ENCODE measurements at regions not wholly inside any gene's neighbourhood (a gene's known extent, or its start where the extent isn't known, plus 50 kb on each side); places are given as distances from the start of the nearest gene placed in this dataset.

DNA sequence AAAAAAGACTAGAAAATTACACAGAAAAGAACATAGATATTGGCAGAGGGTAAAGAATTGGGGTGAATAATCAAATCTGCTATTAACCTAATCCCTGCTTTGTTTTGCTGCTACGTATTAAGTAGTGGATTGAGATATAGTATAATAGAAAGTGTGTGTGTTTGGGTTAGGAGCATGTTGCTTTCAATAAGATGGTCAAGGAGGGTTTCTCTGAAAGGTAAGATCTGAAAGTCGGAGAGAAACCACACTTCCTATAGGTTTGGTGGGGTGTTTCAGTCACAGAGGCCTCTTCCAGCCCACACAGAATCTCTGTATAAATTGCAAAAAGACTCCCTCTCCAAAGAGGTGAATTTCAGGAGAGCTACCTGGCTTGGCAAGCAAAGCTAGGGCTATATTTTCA, 345.7 kb upstream of the SATB1 start:
- in situ Hi-C loops (cut with MboI; ENCODE audit: low sequenced_read_pairs, unreplicated experiment) = no loop called here
- TF ChIP-seq, protein P1, sequence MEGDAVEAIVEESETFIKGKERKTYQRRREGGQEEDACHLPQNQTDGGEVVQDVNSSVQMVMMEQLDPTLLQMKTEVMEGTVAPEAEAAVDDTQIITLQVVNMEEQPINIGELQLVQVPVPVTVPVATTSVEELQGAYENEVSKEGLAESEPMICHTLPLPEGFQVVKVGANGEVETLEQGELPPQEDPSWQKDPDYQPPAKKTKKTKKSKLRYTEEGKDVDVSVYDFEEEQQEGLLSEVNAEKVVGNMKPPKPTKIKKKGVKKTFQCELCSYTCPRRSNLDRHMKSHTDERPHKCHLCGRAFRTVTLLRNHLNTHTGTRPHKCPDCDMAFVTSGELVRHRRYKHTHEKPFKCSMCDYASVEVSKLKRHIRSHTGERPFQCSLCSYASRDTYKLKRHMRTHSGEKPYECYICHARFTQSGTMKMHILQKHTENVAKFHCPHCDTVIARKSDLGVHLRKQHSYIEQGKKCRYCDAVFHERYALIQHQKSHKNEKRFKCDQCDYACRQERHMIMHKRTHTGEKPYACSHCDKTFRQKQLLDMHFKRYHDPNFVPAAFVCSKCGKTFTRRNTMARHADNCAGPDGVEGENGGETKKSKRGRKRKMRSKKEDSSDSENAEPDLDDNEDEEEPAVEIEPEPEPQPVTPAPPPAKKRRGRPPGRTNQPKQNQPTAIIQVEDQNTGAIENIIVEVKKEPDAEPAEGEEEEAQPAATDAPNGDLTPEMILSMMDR (IDR thresholded peaks at IDR 0.05; ENCODE audit: borderline replicate concordance, control extremely low read depth, extremely low read depth, insufficient read depth, missing control alignments) = no peak
- DNase-seq (ENCODE audit: low spot score) = no peak

DNA sequence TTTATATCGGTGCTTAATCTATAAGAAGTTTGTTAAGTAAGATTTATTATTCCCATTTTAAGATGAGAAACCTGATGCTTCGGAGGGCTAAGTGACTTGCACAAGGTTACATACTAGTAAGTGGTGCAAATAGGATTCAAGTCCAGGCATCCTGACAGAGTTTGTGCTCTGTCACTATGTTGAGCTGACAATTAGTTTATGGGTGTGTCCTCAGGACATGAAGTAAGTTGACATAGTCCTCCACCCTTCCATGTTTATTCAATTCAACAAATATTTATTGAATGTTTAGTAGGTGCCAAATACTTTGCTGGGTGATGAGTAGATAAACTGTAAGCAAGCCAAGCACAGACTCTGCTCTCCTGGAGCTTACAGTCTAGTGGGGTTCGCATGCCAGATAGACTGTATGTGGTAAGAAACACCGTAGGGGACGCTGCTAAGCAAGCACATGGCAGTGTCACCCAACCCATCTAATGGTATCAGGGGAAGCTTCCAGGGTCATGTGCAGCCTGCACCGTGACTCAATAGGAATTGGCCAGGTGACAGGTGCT, 342.7 kb upstream of the SATB1 start:
- TF ChIP-seq, protein P1 (IDR thresholded peaks at IDR 0.05; ENCODE audit: borderline replicate concordance, control extremely low read depth, extremely low read depth, insufficient read depth, missing control alignments) = no peak
- DNase-seq (ENCODE audit: low spot score) = no peak
- in situ Hi-C loops (cut with MboI; ENCODE audit: low sequenced_read_pairs, unreplicated experiment) = no loop called here

DNA sequence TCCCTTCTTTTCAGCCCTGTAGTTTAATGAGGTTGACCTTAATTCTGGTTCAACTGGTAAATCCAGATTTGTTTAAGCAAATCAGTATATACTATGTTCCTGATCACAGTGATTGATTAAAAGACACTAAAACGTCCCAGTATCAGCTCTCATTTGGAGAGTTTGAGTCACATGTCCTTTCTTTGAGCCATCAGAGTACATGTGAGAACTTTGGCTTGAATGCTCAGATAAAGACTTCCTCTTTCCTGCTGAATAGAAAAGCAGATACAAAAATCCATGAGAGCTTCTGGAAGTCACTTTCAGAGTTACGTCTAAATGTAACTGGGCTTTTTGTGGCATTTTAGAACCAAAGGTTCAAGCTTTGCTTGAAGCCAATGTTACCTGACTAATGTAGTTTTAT, 341.8 kb upstream of the SATB1 start:
- no peak for DNase-seq (ENCODE audit: low spot score)
- in situ Hi-C loops (cut with MboI; ENCODE audit: low sequenced_read_pairs, unreplicated experiment) = no loop called here
- TF ChIP-seq, protein P1 (IDR thresholded peaks at IDR 0.05; ENCODE audit: borderline replicate concordance, control extremely low read depth, extremely low read depth, insufficient read depth, missing control alignments) = no peak

DNA sequence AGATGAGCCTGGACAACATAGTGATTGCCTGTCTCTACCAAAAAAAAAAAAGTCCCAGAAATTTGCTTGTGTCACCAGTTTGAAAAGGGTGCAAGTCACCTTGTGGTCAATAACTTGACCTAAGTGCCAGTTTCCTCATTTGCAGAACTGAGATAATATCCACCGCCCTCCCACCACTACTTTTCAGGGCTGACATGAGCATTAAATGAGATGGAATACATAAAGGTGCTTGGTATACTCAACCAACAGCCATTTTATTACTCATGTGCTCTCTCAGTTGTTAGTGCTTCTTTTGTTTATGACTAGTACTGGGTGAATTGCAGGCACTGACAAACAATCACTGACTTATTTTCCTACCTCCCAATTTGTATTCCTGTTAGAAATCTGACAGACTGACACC, 340.5 kb upstream of the SATB1 start:
- in situ Hi-C loops (cut with MboI; ENCODE audit: low sequenced_read_pairs, unreplicated experiment) = no loop called here
- TF ChIP-seq, protein P1 (IDR thresholded peaks at IDR 0.05; ENCODE audit: borderline replicate concordance, control extremely low read depth, extremely low read depth, insufficient read depth, missing control alignments) = no peak
- DNase-seq (ENCODE audit: low spot score) = no peak

DNA sequence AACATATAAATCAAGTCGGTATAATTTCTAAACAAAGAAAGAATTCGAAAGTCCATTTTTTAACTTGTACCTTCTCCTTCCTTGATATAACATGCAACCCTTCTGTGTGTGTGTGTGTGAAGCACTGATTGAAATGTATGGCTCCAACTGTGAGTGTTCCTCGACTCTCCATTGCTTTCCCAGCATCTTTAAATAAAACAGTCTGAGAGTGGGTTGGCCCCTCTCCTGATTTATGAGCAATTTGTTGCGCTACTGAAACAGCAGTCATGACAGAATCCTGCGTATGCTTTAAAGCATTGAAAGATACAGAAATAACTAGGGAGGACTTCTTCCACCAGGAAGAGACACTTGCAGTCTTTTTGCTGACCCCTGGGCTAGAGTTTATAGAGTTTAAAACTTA, 340.0 kb upstream of the SATB1 start:
- in situ Hi-C loops (cut with MboI; ENCODE audit: low sequenced_read_pairs, unreplicated experiment) = no loop called here
- TF ChIP-seq, protein P1 (IDR thresholded peaks at IDR 0.05; ENCODE audit: borderline replicate concordance, control extremely low read depth, extremely low read depth, insufficient read depth, missing control alignments) = no peak
- DNase-seq (ENCODE audit: low spot score) = no peak

DNA sequence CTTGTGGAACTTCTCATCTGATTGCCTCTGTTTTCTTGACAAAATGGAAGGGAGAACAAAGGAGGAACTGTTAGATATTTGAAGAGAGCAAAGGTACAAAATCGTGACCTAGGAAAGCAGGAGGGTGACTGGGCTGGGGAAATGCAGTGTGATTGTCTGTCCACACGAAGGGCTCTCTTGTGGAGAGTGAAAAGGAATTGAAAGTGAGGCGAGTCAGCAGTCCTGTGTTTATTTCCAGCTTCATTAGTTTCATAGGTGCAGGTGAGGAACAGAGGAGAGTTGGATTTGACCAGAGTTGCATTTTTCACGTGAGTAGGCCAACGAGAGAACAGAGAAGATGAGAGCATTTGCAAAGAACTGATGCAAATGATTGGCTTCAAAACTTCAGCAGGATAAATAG, 336.4 kb upstream of the SATB1 start:
- in situ Hi-C loops (cut with MboI; ENCODE audit: low sequenced_read_pairs, unreplicated experiment) = no loop called here
- TF ChIP-seq, protein P1 (IDR thresholded peaks at IDR 0.05; ENCODE audit: borderline replicate concordance, control extremely low read depth, extremely low read depth, insufficient read depth, missing control alignments) = no peak
- no peak for DNase-seq (ENCODE audit: low spot score)

Measured in GM13976 (cell line).